K562 (cell line): ENCODE measurements at regions not wholly inside any gene's neighbourhood (a gene's known extent, or its start where the extent isn't known, plus 50 kb on each side); places are given as distances from the start of the nearest gene placed in this dataset.

Experiments used
- ATAC-seq: fragments of 200-7000 bp; cut with Tn5 transposase; 3 replicates; pipeline ENCODE4 v1.9.1; 2020; ENCODE audit warnings: moderate library complexity
- BruUV-seq: library from RNA; stranded (reverse); fragments of 400-500 nt; replicated peaks from 2 replicates; lab custom pipeline; 2021; lab: Mats Ljungman, UMichigan
- CTCF ChIA-PET: fragments of 300-600 bp; formaldehyde crosslinking; extraction: SDS; loops from one replicate; lab custom pipeline; 2021; ENCODE audit warnings: low intra/inter-chr PET ratio; lab: Yijun Ruan, JAX
- POLR2A ChIA-PET: fragments of 300-600, 350-650 bp; sonication (Branson Sonifier 250); formaldehyde crosslinking; extraction: SDS; loops from one replicate; lab custom pipeline; 2021; ENCODE audit warnings: antibody characterized with exemption, inconsistent platforms; lab: Yijun Ruan, JAX
- DNase-seq, 4 experiments: peaks; one replicate each; pipeline versions ENCODE4 v3.0.0 to v3.0.0-alpha.2; 2011 to 2018; ENCODE audit warnings: low spot score in 3 of 4, mixed read lengths in 3 of 4; ENCODE audit errors: extremely low read depth in 1 of 4
- FAIRE-seq: peaks from 2 replicates; lab custom pipeline; 2011; peaks lifted over from hg19 to GRCh38; lab: Jason Lieb, UNC
- H2AFZ ChIP-seq: 2 replicates; pipeline ENCODE4 v1.6.0; 2011; ENCODE audit warnings: low read depth, low read length, control low read depth, inconsistent platforms
- H3K27ac ChIP-seq: fragments of 200-600 bp; 3 replicates; pipeline ENCODE4 v1.8.0; 2011; ENCODE audit warnings: low read depth, mild to moderate bottlenecking, control low read depth, inconsistent platforms, low read length, moderate library complexity, mixed read lengths; ENCODE audit errors: extremely low read depth
- H3K27me3 ChIP-seq, 2 experiments: fragments of 300-600 bp in 1 of 2; 2 replicates in 1 of 2; 3 replicates in 1 of 2; pipeline versions ENCODE4 v1.6.0 to v1.8.0; 2011; ENCODE audit warnings: inconsistent platforms in 2 of 2, low read length in 2 of 2, mild to moderate bottlenecking in 1 of 2, mixed read lengths in 1 of 2, moderate library complexity in 1 of 2; ENCODE audit not compliant: control insufficient read depth in 2 of 2, insufficient read depth in 2 of 2
- H3K36me3 ChIP-seq: fragments of 300-600 bp; 3 replicates; pipeline ENCODE4 v1.8.0; 2011; ENCODE audit warnings: mild to moderate bottlenecking, low read length, inconsistent platforms; ENCODE audit not compliant: control insufficient read depth, insufficient read depth
- H3K4me1 ChIP-seq, 2 experiments: fragments of 200-600 bp in 1 of 2; replicated peaks in 1 of 2; 2 replicates in 1 of 2; 3 replicates in 1 of 2; pipeline versions ENCODE4 v1.5.1 to v1.8.0; 2011; ENCODE audit warnings: inconsistent platforms in 2 of 2, low read length in 2 of 2, mild to moderate bottlenecking in 1 of 2, mixed read lengths in 1 of 2, moderate library complexity in 1 of 2; ENCODE audit not compliant: control insufficient read depth in 2 of 2, insufficient read depth in 2 of 2
- H3K4me2 ChIP-seq: 2 replicates; pipeline ENCODE4 v1.6.1; 2011; ENCODE audit warnings: low read length, control low read depth, inconsistent platforms, mixed read lengths; ENCODE audit not compliant: insufficient read depth
- H3K4me3 ChIP-seq: fragments of 200-600 bp; sonication (generic), shearing (Covaris generic); 2 replicates; pipeline ENCODE4 v1.5.1; 2016; ENCODE audit warnings: control low read depth, inconsistent platforms
- H3K79me2 ChIP-seq: fragments of 200-600 bp; 3 replicates; pipeline ENCODE4 v1.8.0; 2011; ENCODE audit warnings: low read length, inconsistent platforms; ENCODE audit not compliant: control insufficient read depth, insufficient read depth
- H3K9ac ChIP-seq, 2 experiments: 2 replicates each; pipeline versions ENCODE4 v1.6.0 to v1.6.1; 2011; ENCODE audit warnings: low read depth in 2 of 2, low read length in 2 of 2, control low read depth in 1 of 2, inconsistent platforms in 1 of 2, mild to moderate bottlenecking in 1 of 2, mixed read lengths in 1 of 2; ENCODE audit not compliant: insufficient read depth in 1 of 2
- H3K9me1 ChIP-seq: one replicate; pipeline ENCODE4 v1.6.0; 2011; ENCODE audit warnings: inconsistent platforms, mild to moderate bottlenecking, low read length, moderate library complexity; ENCODE audit not compliant: control insufficient read depth, insufficient read depth
- H3K9me3 ChIP-seq: replicated peaks from 2 replicates; pipeline ENCODE4 v1.5.1; 2011; ENCODE audit warnings: low read depth, low read length, inconsistent platforms; ENCODE audit not compliant: control insufficient read depth, insufficient read depth
- H4K20me1 ChIP-seq: replicated peaks from 2 replicates; pipeline ENCODE4 v1.6.1; 2011; ENCODE audit warnings: low read length, inconsistent platforms, mixed read lengths; ENCODE audit not compliant: control insufficient read depth, insufficient read depth
- ATF3 ChIP-seq, 2 experiments: fragments of 450-650 bp in 1 of 2; sonication (generic) in 1 of 2; formaldehyde crosslinking in 1 of 2; IDR thresholded peaks in 1 of 2; conservative IDR thresholded peaks in 1 of 2; 2 replicates each; pipeline versions ENCODE4 v1.6.1 to v1.8.1; 2016 to 2023; ENCODE audit warnings: mild to moderate bottlenecking in 2 of 2, moderate library complexity in 2 of 2, inconsistent platforms in 1 of 2, missing genetic modification reagents in 1 of 2
- CEBPB ChIP-seq: fragments of 450-650 bp; IDR thresholded peaks from 2 replicates; pipeline ENCODE4 v1.6.1; 2016; ENCODE audit warnings: missing genetic modification characterization, missing compliant biosample characterization
- EP300 ChIP-seq: IDR thresholded peaks from 2 replicates; pipeline ENCODE4 v1.6.1; 2012; ENCODE audit warnings: low read length, improper control_type of control experiment
- LEF1 ChIP-seq: fragments of 450-650 bp; IDR thresholded peaks from 2 replicates; pipeline ENCODE4 v1.6.1; 2016; ENCODE audit warnings: mild to moderate bottlenecking
- ZFX ChIP-seq: sonication (generic); formaldehyde crosslinking; IDR thresholded peaks from 2 replicates; pipeline ENCODE4 v1.8.0; 2022; ENCODE audit warnings: mild to moderate bottlenecking, missing genetic modification reagents, moderate library complexity
- WGBS: fragments of 100-300 bp; shearing (Covaris generic); methylation state at CpG from one replicate; pipeline ENCODE4 v1.1.6; 2016; ENCODE audit warnings: low coverage, mixed read lengths; ENCODE audit not compliant: insufficient coverage; ENCODE audit errors: missing lambda C conversion rate; 5-methylcytosine and 5-hydroxymethylcytosine counted together
- in situ Hi-C: fragments of 300-500 bp; cut with MboI; formaldehyde crosslinking; loops from 4 replicates; pipeline ENCODE4 v1.15.0; 2018; ENCODE audit warnings: inconsistent platforms, mixed read lengths
- intact Hi-C: fragments of 100-400 bp; cut with micrococcal nuclease; formaldehyde crosslinking; loops from 2 replicates; pipeline ENCODE4 v1.14.2; 2022
- TF ChIP-seq, protein P1 (sequence below): fragments of 450-650 bp; IDR thresholded peaks from 2 replicates; pipeline ENCODE4 v1.7.1; 2018; ENCODE audit warnings: mild to moderate bottlenecking, low read depth; ENCODE audit not compliant: partially characterized antibody

DNA sequence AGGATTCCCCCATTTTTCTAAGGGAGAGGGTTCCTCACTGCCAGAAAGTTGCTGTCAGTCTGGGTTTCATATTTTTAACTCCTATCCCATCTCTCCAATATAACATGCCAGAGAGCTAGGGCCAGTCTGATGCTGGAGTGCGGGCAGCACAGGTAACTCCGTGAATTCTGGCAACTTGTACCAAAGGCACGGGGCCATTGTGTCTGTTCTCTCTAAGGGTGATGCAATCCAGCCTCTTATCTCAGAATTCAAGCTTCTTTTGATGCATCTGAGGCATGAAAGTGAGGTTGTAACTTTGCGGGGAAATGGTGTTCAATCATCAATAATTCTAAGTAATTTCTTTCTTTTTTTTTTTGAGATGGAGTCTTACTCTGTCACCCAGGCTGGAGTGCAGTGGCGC, 1074.4 kb downstream of the TYW1 start:
- DNase-seq, result no peak
- H3K4me3 ChIP-seq, result no peak overlapping the region
- no peak for ATAC-seq
- BruUV-seq, result no TSS peak
- no peaks in the 10 kb centered on the region; a peak in 1 of 5 replicates for H3K27me3 ChIP-seq
- H4K20me1 ChIP-seq, result no peaks in the 10 kb centered on the region
- FAIRE-seq, result no peak
- no peak overlapping the region for H3K9ac ChIP-seq
- no peak overlapping the region for H2AFZ ChIP-seq
- in situ Hi-C loops (no loop called here), intact Hi-C loops (no loop called here)
- H3K9me1 ChIP-seq, result no peaks in the 10 kb centered on the region
- ChIA-PET CTCF (no interaction called here), POLR2A (interaction anchor here (0.8 kb wide), 1 partner anchor 10 kb away, joined by 3 read pairs; no protein-coding TSS in a partner anchor)
- WGBS, result 2% methylated on average over 5 of the region's 5 CpGs
- H3K36me3 ChIP-seq, result no peaks in the 10 kb centered on the region
- TF ChIP-seq CEBPB, result peak; percentile 42; the same call in 1 of the 2 replicates
- peak; percentile 65 for TF ChIP-seq ATF3 (IDR thresholded peaks at IDR 0.05)
- TF ChIP-seq ATF3 (CRISPR knock-in tag; conservative IDR thresholded peaks at IDR 0.05), result no peak
- no peak for TF ChIP-seq LEF1
- TF ChIP-seq, protein P1, sequence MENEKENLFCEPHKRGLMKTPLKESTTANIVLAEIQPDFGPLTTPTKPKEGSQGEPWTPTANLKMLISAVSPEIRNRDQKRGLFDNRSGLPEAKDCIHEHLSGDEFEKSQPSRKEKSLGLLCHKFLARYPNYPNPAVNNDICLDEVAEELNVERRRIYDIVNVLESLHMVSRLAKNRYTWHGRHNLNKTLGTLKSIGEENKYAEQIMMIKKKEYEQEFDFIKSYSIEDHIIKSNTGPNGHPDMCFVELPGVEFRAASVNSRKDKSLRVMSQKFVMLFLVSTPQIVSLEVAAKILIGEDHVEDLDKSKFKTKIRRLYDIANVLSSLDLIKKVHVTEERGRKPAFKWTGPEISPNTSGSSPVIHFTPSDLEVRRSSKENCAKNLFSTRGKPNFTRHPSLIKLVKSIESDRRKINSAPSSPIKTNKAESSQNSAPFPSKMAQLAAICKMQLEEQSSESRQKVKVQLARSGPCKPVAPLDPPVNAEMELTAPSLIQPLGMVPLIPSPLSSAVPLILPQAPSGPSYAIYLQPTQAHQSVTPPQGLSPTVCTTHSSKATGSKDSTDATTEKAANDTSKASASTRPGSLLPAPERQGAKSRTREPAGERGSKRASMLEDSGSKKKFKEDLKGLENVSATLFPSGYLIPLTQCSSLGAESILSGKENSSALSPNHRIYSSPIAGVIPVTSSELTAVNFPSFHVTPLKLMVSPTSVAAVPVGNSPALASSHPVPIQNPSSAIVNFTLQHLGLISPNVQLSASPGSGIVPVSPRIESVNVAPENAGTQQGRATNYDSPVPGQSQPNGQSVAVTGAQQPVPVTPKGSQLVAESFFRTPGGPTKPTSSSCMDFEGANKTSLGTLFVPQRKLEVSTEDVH, result no peak
- no peak for TF ChIP-seq EP300
- TF ChIP-seq ZFX (CRISPR knock-in tag), result no peak
- H3K9me3 ChIP-seq, result no peaks in the 10 kb centered on the region
- H3K79me2 ChIP-seq, result no peaks in the 10 kb centered on the region
- no peak overlapping the region for H3K4me2 ChIP-seq
- no peaks in the 10 kb centered on the region for H3K4me1 ChIP-seq
- no peak overlapping the region for H3K27ac ChIP-seq
